Stomach (tissue), 4 donors: ENCODE measurements at regions not wholly inside any gene's neighbourhood (a gene's known extent, or its start where the extent isn't known, plus 50 kb on each side); places are given as distances from the start of the nearest gene placed in this dataset.

Experiments used
- EP300 ChIP-seq: sonication (generic); formaldehyde crosslinking; IDR thresholded peaks from one replicate; pipeline ENCODE4 v1.6.1; 2017; ENCODE audit warnings: antibody characterized with exemption
- POLR2A ChIP-seq, 4 donors: fragments of 450-650 bp; IDR thresholded peaks; one replicate each; pipeline ENCODE4 v1.6.1; 2016; ENCODE audit warnings: antibody characterized with exemption in 4 of 4, control low read depth in 2 of 4, mild to moderate bottlenecking in 1 of 4, moderate library complexity in 1 of 4

GRCh38 chr9:115194216-115194615 is 76.3 kb upstream of the TNC start:
- TF ChIP-seq EP300 (no peak), POLR2A (IDR thresholded peaks at IDR 0.05) (no peak)
